HG03521 (cell line): ENCODE measurements at regions not wholly inside any gene's neighbourhood (a gene's known extent, or its start where the extent isn't known, plus 50 kb on each side); places are given as distances from the start of the nearest gene placed in this dataset.
"Not testable (repeated sequence)": the region's sequence is repeated elsewhere in the genome, so short reads cannot be mapped to it uniquely, and the experiment has no call there.

Source experiments
- ATAC-seq: cut with Tn5 transposase; IDR thresholded peaks from one replicate; pipeline ENCODE4 v1.9.1; 2021; ENCODE audit warnings: mild to moderate bottlenecking, moderate library complexity; ENCODE audit not compliant: unreplicated experiment

DNA sequence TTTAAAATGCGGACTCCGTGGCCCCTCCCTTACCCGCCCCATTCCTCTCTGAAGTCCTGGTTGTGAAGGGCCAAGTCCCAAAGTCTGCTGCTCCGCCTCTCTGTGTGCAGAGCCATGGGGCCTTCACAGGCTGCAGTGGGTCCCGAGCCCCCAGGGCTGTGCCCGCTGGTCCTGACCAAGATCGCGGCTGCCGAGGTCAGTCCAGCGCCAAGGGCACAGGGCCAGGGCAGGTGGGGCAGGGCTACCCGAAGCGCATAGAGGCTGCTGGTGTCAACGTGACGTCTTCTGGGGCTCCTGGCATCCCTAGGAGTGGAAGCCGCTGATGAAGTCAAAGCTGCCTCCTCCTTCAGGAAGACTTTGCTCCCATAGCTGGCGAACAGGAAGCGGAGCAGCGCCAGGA lies 858.8 kb downstream of the TUBA3C start:
- not testable (repeated sequence) for ATAC-seq

DNA sequence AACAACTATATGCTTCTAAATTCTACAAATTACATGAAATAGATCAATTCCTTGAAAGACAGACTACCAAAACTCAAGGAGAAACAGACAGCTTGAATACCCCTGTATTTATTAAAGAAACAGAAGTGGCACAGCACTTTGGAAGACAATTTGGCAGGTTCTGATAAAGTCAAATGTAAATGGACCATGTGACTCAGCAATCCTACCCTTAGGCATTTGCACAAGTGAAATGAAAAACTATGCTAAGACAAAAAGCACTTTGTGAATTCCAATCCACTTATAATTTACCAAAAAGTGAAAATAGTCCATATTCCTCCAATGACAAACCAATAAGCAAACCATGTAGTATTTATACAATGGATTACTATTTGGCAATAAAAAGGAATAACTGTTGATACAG lies 862.0 kb downstream of the TUBA3C start:
- ATAC-seq = not testable (repeated sequence)

DNA sequence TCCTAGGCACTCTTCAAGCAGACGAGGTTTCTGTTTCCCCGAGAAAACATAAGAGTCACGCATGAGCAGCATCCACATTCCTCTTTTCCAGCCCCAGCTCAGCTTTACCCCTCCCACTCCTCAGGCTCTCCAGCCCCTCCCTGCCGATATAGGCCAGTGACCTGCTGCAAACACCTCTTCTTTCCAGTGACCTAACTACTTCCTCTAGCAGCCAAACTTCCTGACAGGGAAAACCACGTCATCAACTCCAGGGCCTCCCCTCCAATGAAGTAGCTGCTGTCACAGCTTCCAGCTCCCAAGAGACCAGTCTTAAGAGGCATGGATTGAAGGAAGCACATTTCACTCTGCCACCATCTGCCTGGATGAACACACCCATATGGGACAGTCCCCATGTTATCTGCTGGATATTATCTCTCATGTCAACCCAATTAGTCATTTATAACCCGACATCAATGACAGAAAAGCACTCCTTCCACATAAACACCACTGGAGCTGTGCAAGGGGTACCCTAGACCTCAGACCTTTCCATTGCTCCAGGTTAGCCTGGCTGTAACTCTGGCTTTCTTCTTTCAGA lies 878.3 kb downstream of the TUBA3C start:
- ATAC-seq = not testable (repeated sequence)

DNA sequence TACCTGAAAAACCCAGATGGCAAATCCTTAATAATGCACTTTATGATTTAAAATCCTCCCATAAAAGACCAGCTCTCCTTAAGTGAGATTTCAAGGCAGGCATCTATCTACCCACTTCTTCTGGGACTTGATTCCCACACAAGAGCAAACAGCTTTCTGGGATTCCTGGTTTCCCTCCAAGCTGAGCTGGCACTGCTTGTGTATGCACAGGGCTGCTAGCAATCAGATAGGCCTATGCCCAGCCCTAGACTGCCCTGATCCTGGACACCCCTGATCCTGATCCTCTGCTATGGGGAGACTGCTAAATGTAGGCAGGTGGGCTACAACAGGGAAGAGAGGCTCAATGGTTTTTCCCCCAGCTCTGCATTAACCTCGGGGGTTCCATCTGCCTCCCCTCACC lies 880.7 kb downstream of the TUBA3C start:
- not testable (repeated sequence) for ATAC-seq

DNA sequence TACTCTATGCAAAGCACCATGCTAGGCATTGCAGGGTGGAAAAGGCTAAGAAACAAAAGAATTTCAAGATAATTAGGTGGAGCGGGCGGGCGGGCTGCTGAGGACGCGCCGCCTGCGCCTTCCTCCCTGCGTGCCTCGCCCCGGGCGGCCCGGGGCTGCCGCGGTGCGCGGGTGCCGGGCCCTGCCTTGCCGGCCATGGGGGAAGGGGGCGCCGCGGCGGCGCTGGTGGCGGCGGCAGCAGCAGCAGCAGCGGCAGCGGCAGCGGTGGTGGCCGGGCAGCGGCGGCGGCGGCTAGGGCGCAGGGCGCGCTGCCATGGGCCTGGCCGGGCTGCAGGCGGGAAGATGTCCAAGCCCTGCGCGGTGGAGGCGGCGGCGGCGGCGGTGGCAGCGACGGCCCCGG lies 884.3 kb downstream of the TUBA3C start:
- ATAC-seq = not testable (repeated sequence)

DNA sequence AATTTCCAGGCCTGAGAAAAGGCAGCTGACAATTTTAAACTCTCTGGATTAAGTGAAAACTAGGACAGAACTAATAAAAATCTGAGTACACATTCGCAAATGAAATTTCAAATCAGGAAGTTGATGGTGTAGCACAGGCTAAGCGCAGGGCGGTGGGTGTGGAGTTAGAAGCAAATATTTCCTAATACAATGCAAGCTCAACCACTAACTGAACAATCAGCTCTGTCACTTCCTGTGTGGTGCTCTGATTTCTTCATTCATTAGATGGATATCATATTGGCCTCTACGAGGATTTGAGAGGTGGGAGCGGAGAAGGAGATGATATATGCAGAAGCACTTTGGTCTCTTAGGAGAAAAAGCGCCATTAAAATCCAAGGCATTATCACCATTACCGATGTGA lies 885.0 kb downstream of the TUBA3C start:
- ATAC-seq = not testable (repeated sequence)

DNA sequence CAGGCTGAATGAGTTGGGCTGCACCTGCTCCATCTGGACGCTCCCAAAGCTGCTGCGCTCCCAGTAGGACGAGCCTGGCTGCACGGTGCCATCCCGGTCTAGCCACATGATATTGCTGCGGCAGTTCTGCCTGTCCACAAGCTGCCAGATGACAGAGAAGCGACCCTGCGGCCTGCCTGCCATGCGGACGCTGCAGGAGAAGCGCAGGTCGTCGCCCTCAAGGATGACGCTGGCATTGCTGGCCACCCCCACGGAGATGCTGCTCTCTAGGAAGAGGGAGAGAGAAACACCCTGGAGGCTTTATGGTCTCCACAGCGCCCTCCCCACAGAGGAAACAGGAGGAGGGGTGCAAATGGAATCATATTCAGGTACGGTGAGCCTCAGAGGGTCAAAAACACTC lies 887.3 kb downstream of the TUBA3C start:
- ATAC-seq = not testable (repeated sequence)

DNA sequence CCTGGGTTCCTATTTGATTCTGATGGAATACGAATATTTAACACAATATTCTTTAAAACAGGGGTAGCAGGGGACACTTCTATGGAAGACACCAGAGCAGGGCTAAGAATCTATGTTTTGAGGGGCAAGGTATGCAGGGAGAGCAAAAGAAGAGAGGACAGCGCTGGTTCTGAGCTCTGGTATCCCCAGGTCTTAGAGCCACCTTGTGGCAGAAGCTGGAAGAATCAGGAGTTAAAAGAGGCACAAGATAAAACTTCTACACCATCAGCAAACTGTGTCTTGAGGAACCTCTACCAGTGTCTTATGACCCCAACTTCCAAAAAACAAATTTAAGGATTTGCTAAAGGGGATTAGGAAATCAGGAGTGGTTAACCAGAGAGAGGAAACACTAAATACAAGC lies 894.8 kb downstream of the TUBA3C start:
- ATAC-seq = not testable (repeated sequence)

DNA sequence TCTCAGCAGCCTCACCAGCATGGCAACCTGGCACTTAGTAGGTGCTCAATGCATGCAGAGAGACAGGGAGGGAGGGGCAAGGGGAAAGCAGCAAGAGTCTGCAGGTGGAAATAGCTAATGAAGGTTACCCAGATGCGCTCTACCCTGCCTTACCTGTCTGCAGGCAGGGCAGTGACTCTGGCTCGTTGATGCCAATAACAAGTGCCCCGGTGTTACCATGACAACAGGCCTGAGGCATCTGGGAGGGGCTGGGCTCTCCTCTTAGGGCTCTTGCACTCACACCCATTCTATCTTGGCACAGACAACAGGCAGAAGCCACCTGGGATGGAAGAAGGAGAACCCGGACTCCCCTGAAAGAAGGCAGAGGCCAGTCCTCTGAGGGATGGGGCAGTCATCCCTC lies 896.0 kb downstream of the TUBA3C start:
- not testable (repeated sequence) for ATAC-seq

DNA sequence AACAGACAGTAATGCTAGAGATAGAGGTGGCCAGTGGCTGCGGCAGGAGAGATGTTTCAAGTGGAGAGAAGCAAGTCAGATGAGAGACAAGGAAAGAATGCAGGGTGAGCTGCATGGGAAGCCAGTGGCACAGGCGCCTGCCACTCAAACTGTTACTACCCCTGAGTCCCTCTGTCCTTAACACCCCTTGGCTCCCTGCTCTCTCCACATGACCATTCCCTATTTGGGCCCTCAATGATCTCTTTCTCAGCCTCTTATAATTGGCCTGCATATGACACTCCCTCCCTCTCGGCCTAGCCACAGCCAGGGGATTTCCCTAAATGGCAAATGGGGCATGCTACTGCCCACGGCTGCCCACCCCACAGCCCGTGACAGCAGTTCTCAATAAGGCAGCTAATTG lies 897.6 kb downstream of the TUBA3C start:
- ATAC-seq = not testable (repeated sequence)

DNA sequence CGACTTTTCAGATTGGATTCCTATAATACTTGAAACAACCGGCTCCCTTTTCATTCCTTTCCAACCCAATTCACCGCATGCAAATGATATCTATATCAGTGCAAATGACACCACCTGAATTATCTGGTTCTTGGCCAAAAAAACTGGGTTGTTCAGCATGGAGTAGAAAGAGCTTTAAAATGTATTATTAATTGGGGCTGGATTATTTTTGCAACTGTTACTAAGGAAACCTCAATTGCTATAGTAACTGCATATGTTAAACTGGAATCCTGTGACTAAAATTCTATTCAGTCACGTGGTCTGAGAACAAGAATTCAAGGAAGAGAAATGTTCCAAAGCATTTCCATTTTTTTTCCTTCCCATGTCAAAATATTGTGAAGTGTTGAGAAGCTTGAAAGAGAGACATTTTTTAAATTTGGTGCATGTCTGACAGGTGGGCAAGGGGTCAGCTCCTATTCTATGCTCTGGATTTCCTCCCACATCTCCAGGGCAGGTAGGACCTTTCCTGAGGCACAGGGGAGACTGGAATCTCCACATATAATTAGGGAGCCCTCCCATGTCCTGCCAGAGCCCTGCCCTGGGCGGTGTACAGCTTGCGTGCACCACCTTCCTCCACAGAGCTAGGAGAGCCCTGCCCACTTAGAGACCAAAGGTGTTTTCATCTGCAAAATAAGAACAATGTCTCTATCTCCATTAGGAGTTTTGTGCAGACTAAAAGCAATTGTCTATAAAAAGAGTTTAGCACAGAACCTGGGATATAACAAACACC lies 899.6 kb downstream of the TUBA3C start:
- not testable (repeated sequence) for ATAC-seq

DNA sequence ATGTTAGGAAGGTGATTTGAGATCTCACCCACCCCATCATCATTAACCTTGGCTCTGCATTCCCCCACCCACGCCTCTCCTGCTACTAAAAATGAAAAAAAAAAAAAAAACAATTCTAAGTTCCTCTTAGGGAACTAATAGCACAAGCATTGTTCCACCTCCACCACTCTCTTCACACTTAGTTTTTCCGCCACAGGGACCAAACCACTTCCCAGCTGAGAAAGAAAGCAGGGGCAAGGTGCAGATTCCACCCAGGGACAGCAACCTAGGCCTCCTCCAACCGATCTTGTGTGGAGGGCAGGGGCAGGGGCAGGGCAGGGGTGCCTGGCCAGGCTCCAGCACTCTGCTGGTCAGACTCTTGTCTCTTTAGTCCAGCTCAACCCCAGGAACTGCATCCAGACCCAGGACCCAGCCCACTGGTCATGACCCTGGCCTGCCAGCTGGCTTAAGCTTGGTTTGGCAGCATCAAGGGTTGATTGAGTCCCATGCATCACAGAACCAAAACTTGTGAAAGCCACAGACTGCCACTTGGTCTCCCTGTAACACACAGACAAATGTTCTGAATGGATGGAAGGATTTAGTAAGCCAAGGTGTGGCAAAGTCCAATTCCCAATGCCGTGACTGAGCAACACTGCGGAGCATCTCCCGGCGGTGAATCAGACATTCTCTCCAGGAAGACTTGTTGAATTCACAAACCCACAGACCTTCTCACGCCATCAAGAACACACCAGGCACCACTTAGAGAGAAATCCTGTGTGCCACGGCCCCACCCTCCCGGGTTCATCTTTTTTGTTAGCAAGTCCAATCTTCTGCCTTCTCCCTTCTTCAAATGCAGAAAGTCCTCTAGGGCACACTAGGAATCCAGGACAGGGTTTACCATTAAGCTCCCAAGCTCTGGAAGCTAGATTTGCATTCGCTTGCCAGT lies 900.5 kb downstream of the TUBA3C start:
- ATAC-seq = not testable (repeated sequence)

DNA sequence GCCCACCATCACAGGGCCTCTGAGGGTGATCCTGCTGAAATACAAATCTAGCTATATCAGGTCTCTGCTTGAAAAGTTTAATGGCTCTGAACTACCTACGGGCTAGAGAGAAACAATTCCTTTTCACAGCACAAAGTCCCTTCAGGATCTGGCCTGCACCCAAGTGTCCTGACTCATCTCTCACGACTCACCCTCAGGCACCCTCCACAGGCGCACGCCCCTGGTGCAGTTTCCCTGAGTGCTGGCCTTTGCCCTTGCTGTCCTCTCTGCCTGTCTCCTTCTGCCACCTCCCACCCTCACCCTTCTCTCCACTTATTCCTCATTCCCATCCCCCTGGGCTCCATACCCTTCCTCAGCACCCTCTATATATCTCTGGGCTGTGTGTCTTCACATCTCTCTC lies 901.7 kb downstream of the TUBA3C start:
- ATAC-seq = not testable (repeated sequence)

DNA sequence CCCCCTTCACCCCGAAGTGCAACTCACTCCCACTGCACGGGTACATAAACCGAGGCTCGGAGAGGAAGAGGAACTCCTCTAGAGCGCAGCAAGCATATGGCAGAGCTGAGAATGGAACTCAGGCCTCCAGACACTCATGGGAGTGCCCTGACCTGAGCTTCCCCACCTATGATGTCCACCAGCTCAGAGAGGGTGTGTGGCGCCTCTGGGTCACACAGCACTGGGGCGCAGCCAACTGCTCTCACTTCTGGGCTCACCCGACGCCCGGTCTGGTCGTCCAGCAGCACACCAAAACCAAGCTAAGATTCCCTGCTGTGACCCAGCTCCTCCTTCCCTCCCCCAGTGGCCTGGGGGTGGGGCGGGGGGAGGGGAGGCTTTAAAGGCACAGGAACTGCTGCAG lies 904.3 kb downstream of the TUBA3C start:
- not testable (repeated sequence) for ATAC-seq

DNA sequence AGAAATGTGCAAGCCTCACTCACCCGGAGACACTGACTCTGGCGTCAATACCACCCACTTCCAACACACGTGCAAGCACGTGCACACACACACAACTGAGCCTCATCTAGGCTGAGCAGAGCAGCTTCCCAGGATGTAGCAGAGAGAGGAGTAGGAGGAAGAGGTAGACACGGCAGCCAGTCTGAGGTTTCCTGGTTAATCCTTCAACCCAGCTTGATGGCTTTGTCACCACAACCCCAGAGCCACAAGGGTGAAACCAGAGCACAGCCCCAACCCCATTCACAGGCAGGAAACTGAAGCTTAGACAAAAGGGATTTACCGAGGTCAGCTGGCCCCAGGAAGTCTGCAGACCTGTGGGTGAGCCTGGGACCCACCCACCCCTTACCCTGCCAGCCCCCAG lies 905.3 kb downstream of the TUBA3C start:
- not testable (repeated sequence) for ATAC-seq

DNA sequence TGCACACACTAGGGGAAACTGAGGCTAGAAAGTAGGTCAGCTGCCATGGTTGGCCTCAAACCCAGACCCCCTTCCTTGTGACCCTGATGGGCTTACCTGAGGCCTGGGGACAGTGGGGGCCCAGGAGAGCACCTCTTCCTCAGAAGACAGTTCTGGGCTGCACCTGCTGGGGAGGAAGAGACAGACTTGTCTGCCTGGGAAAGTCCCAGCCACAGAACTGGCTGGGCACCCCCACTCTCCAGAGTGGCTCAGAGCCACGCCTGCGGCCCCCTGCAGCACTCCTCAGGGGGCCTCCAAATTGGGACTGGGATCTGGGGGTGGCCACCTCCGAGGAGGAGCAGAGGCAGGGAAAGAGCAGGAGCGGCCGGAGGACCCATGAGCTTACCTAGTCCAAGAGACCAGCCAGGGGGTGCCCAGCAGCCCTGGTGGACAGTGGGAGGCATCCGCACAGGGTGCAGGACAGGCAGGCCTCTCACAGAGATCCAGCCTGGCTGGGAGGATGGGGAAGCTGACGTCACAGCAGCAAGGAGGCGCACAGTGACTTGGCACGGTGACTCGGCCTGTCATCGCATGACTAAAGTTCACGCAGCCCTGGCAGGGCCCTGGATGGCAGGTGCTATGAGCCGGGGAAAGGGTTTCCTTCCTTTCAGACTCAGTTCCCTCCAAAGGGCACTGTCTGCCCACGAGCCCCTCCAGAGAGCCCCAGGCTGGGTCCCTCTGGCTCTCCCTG lies 907.7 kb downstream of the TUBA3C start:
- ATAC-seq = not testable (repeated sequence)

DNA sequence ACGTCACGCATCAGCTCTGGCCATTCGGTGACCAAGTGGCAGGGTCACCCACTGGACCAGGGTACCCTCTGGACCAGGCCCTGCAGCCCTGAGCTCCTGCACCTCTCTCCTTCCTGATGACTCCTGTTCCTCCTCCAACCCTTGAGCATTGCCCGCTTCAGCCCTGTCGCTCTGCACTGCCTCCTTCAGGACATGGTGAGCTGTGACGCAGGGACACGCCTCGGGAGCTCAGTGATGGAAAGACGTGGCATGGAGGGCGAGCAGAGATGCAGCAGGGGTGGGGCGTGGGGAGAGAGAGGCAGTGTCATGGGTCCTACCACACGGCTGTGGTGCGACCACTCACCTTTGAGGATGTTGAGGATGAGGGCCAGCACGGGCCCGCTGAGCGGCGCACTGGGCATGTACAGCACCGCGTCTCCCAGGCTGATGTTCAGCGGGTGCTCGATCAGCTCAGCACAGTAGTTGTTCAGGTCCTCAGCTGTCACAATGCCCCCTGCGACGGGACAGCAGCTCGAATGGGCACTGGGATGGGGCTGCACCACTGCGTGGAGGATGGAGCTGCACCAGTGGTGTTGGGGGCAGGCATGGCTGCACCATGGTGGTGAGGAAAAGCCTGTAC lies 922.7 kb downstream of the TUBA3C start:
- ATAC-seq = not testable (repeated sequence)

DNA sequence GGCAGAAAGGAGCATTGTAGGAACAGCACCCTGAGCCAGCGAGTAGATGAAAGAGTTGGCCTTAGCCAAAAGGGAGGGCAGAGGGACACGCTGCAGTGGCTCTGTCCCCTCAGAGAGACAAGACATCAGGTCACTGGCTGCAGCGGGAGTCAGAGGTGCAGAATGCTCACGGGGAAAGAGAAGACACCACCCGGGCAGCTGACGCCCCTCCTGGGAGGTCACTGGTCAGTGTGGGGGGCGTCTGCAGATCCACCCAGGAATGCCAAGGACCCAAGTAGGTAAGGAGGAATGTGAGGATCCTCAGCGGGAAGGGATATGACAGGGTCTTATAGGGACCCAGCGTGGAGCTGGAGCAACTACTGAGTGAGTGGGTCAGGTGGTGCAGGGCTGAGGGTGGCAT lies 923.9 kb downstream of the TUBA3C start:
- not testable (repeated sequence) for ATAC-seq

DNA sequence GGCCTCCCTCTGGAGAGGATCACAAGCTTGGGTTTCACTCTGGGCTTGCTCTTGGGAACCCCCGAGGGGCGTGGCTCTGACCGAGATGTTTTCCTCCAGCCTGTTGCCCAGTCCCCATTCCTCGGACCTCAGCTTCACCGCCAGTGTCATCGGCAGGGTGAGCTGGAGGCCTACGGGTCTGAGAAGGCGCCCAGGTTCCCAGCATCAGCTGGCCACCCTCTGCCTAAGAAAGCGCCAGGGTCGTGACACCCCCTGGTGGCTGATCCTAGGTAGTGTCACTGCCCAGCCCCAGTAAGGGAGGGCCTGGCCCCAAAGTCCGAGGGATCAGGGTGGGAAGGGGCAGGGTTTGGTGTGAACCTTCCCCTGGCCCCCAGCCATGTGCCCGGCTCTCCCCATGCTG lies 928.8 kb downstream of the TUBA3C start:
- not testable (repeated sequence) for ATAC-seq

DNA sequence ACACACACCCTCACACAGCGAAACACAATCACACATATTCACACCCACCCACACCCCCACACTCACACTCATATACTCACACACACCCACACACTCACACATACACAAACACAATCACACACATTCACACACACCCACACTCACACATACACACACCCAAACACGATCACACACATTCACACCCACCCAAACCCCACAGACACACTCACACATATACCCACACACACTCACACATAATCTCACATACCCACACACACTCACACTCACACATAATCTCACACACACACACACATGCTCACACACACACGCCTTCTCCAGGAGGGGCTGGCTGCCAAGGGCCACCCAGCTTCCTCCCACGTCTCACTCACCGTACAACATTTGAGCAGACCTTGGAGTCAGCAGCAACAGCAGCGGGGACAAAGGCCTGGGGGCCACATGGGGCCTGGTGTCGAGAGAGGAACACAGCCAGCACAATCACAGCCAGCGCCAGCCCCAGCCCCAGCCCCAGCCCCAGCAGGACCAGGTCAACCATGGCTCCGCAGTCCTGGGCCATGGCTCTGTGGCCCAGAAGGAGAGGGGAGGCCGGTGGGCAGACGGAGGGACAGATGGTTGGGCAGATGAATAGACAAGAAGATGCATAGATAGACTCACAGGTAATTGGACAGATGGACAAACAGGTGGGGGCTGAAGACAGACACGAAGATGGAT lies 932.9 kb downstream of the TUBA3C start:
- ATAC-seq = not testable (repeated sequence)
